MCF 10A (cell line): ENCODE measurements at regions not wholly inside any gene's neighbourhood (a gene's known extent, or its start where the extent isn't known, plus 50 kb on each side); places are given as distances from the start of the nearest gene placed in this dataset.

ENCODE experiments used
- BruUV-seq: library from RNA; stranded (reverse); fragments of 400-500 nt; replicated peaks from 2 replicates; lab custom pipeline; 2021; lab: Mats Ljungman, UMichigan
- CTCF ChIA-PET: fragments of 300-600 bp; sonication (Branson Sonifier 250); formaldehyde crosslinking; extraction: SDS; loops from one replicate; lab custom pipeline; 2021; ENCODE audit warnings: antibody characterized with exemption, inconsistent platforms; lab: Yijun Ruan, JAX
- POLR2A ChIA-PET: fragments of 300-600, 350-650 bp; sonication (Branson Sonifier 250); formaldehyde crosslinking; extraction: SDS; loops from one replicate; lab custom pipeline; 2020; ENCODE audit warnings: antibody characterized with exemption, inconsistent platforms; lab: Yijun Ruan, JAX
- DNase-seq: peaks from one replicate; pipeline ENCODE4 v3.0.0-alpha.2; 2018; ENCODE audit not compliant: unreplicated experiment
- H3K27ac Mint-ChIP-seq: one replicate; pipeline ENCODE4 v1.8.0; 2022; ENCODE audit warnings: mild to moderate bottlenecking, low read depth, mixed read lengths; ENCODE audit not compliant: unreplicated experiment
- H3K27me3 Mint-ChIP-seq: one replicate; pipeline ENCODE4 v1.8.0; 2022; ENCODE audit warnings: mixed read lengths; ENCODE audit not compliant: insufficient read depth, unreplicated experiment
- H3K36me3 Mint-ChIP-seq: one replicate; pipeline ENCODE4 v1.8.0; 2022; ENCODE audit warnings: mild to moderate bottlenecking, moderate library complexity, mixed read lengths; ENCODE audit not compliant: insufficient read depth, unreplicated experiment
- H3K4me1 Mint-ChIP-seq: one replicate; pipeline ENCODE4 v1.8.0; 2022; ENCODE audit warnings: mixed read lengths; ENCODE audit not compliant: insufficient read depth, unreplicated experiment
- H3K4me3 Mint-ChIP-seq: one replicate; pipeline ENCODE4 v1.8.0; 2022; ENCODE audit warnings: mild to moderate bottlenecking, moderate library complexity, mixed read lengths; ENCODE audit not compliant: unreplicated experiment
- H3K9me3 Mint-ChIP-seq: one replicate; pipeline ENCODE4 v1.8.0; 2022; ENCODE audit warnings: mixed read lengths; ENCODE audit not compliant: unreplicated experiment
- intact Hi-C: fragments of 100-400 bp; cut with micrococcal nuclease; formaldehyde crosslinking; loops from 2 replicates; pipeline ENCODE4 v1.14.1; 2022
- TF ChIP-seq, protein P1 (sequence below): fragments of 200-600 bp; IDR thresholded peaks from one replicate; pipeline ENCODE4 v1.8.0; 2022; ENCODE audit warnings: antibody characterized with exemption, mild to moderate bottlenecking; ENCODE audit not compliant: unreplicated experiment

DNA sequence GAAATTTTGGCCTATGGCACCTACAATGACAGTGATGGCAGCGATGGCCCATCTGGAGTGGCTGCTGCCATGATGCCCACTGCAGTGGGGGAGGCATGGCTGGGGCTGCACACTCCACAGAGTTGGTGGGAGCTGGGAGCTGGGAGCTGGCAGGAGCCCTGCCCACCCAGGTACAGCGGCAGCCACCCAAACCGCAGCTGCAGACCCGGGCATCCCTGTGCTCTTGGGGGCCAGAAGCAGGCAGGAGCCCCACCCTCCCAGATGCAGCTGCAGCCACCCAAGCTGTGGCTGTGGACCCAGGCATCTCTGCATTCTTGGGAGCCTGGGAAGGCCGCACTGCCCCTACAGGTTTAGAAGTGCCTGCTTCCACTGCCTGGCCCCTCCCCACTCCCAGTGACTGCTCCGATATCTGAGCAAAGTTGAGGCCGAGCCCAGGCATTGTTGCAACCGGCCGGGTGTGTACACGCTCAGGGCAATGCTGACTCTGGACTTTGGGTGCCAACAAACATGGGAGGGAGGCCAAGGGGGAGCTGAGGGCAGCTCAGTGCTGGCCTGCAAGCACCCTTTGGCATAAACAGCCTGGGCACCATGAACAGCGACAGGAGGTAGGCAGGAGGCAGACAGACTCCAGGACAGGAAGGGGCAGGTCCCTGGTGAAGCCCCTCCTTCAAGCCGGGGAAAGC is 82.8 kb downstream of the PPP4R3C start:
- peak; percentile 1 for DNase-seq
- TF ChIP-seq, protein P1, sequence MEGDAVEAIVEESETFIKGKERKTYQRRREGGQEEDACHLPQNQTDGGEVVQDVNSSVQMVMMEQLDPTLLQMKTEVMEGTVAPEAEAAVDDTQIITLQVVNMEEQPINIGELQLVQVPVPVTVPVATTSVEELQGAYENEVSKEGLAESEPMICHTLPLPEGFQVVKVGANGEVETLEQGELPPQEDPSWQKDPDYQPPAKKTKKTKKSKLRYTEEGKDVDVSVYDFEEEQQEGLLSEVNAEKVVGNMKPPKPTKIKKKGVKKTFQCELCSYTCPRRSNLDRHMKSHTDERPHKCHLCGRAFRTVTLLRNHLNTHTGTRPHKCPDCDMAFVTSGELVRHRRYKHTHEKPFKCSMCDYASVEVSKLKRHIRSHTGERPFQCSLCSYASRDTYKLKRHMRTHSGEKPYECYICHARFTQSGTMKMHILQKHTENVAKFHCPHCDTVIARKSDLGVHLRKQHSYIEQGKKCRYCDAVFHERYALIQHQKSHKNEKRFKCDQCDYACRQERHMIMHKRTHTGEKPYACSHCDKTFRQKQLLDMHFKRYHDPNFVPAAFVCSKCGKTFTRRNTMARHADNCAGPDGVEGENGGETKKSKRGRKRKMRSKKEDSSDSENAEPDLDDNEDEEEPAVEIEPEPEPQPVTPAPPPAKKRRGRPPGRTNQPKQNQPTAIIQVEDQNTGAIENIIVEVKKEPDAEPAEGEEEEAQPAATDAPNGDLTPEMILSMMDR = no peak
- no TSS peak for BruUV-seq
- Mint-ChIP-seq H3K27ac (no peak overlapping the region), H3K36me3 (no peaks in the 10 kb centered on the region), H3K27me3 (no peaks in the 10 kb centered on the region), H3K4me1 (no peaks in the 10 kb centered on the region), H3K4me3 (no peak overlapping the region), H3K9me3 (no peaks in the 10 kb centered on the region)
- CTCF ChIA-PET = interaction anchor here (1.0 to 1.3 kb wide), 2 partner anchors 44 to 528 kb away, joined by 3 to 4 read pairs; no protein-coding TSS in a partner anchor
- intact Hi-C loops = no loop called here
- POLR2A ChIA-PET = no interaction called here

DNA sequence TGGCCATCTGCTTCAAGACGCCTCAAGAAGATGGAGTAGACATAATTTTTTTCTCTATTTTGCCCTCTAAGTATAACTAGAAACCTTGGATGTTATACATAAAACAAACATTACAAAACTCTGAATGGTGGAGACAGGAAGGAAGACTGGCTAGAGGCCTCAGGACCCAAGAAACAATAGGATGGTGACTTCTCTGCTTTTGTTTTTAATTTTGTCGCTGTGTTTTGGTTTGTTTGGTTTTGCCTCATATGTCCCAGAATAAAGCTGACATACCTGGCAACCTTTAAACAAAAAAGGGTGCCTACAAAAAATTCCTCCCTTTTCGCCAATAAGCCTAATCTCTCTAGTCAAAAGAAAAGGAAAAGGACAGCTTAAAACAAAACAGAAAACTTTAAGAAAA is 109.1 kb downstream of the PPP4R3C start:
- TF ChIP-seq, protein P1 = no peak
- no peak overlapping the region for H3K27ac Mint-ChIP-seq
- no peaks in the 10 kb centered on the region for H3K4me1 Mint-ChIP-seq
- H3K36me3 Mint-ChIP-seq = peaks cover 5% of the 10 kb centered on the region
- POLR2A ChIA-PET = no interaction called here
- intact Hi-C loops = no loop called here
- CTCF ChIA-PET = no interaction called here
- H3K27me3 Mint-ChIP-seq = no peaks in the 10 kb centered on the region
- H3K9me3 Mint-ChIP-seq = no peaks in the 10 kb centered on the region
- BruUV-seq = no TSS peak
- DNase-seq = no peak
- H3K4me3 Mint-ChIP-seq = no peak overlapping the region

DNA sequence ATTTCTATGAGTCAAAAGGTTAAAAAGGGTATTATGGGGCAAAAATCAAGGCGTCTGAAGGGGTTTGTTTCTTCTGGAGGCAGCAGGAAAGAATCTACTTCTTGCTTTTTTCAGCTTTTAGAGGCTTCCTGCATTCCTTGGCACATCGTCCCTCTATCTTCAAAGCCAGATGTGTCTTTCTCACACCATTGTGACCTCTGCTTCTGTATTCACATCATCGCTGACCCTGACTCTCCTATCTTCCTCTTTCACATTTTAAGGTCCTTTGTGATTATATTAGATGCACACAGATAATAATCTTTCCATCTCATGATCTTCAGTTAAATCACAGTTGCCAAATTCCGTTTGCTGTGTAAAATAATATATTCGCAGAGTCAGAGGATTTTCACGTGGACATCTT is 112.7 kb downstream of the PPP4R3C start:
- CTCF ChIA-PET = no interaction called here

DNA sequence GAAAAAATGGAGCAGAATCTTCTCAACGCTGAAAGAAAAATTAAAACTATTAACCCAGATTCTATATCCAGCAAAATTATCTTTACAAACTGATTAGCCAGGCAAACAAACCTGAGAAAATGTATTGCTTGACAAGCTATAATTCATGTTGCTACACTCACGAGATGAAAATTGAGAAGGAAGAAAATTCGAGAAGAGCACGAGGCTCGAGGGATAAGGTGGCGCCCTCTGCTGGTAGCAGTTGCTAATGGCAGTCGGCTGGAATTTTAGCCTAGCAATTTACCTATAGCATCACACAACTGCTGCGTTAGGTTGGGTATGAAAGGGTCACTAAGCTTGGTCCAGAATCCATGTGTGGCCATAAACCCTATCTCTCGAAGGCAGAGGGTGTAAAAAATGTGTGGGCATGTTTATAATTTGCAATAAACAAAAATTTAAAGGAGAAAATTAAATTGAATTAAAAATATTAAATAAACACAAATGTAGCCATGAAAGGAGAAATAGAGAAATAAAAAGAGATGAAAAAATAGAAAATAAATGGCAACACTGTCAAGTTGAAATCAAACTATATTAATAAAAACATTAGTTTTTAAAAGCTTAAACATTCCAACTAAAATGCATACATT is 126.6 kb downstream of the PPP4R3C start:
- DNase-seq = peak; percentile 46
- no TSS peak for BruUV-seq
- Mint-ChIP-seq H3K27ac (no peak overlapping the region), H3K9me3 (no peaks in the 10 kb centered on the region), H3K27me3 (no peaks in the 10 kb centered on the region), H3K4me1 (no peaks in the 10 kb centered on the region), H3K4me3 (no peak overlapping the region), H3K36me3 (no peaks in the 10 kb centered on the region)
- TF ChIP-seq, protein P1 = peak; percentile 68
- intact Hi-C loops = loop anchor here (5.0 kb wide), 1 partner anchor 554 kb away; no protein-coding TSS in a partner anchor
- POLR2A ChIA-PET = no interaction called here
- CTCF ChIA-PET = interaction anchor here (0.5 to 1.4 kb wide), 12 partner anchors 10 to 1101 kb away, joined by 3 to 8 read pairs (median 3); no protein-coding TSS in a partner anchor

More for the DNA sequence above, 112.7 kb downstream of the PPP4R3C start:
- H3K4me1 Mint-ChIP-seq = no peaks in the 10 kb centered on the region
- no peak overlapping the region for H3K27ac Mint-ChIP-seq
- POLR2A ChIA-PET = no interaction called here
- H3K4me3 Mint-ChIP-seq = no peak overlapping the region
- no TSS peak for BruUV-seq
- no peaks in the 10 kb centered on the region for H3K9me3 Mint-ChIP-seq
- TF ChIP-seq, protein P1 = no peak
- DNase-seq = no peak
- peaks cover 5% of the 10 kb centered on the region for H3K36me3 Mint-ChIP-seq
- no peaks in the 10 kb centered on the region for H3K27me3 Mint-ChIP-seq
- intact Hi-C loops = no loop called here
